G401.6 (cell line): ENCODE measurements at regions not wholly inside any gene's neighbourhood (a gene's known extent, or its start where the extent isn't known, plus 50 kb on each side); places are given as distances from the start of the nearest gene placed in this dataset.

Experiments
- FAIRE-seq: peaks from 2 replicates; lab custom pipeline; 2012; peaks lifted over from hg19 to GRCh38; lab: Jason Lieb, UNC

GRCh38 chr2:226652983-226653765 lies 146.4 kb downstream of the IRS1 start:
- no peak for FAIRE-seq

GRCh38 chr2:226652369-226652768 lies 147.3 kb downstream of the IRS1 start:
- no peak for FAIRE-seq

- FAIRE-seq, result no peak
These were observed 149.6 kb downstream of the IRS1 start for GRCh38 chr2:226649871-226650660.

- FAIRE-seq, result no peak
These were observed 150.4 kb downstream of the IRS1 start for GRCh38 chr2:226649201-226649600.

GRCh38 chr2:226647621-226648518 lies 151.8 kb downstream of the IRS1 start:
- FAIRE-seq, result no peak

- no peak for FAIRE-seq
These were observed 155.2 kb downstream of the IRS1 start for GRCh38 chr2:226644399-226644865.

GRCh38 chr2:226643946-226644282 lies 155.7 kb downstream of the IRS1 start:
- FAIRE-seq, result no peak

- FAIRE-seq, result no peak
These were observed 156.3 kb downstream of the IRS1 start for GRCh38 chr2:226643030-226643945.

GRCh38 chr2:226641008-226641407 lies 158.6 kb downstream of the IRS1 start:
- no peak for FAIRE-seq

GRCh38 chr2:226640501-226640900 lies 159.1 kb downstream of the IRS1 start:
- FAIRE-seq, result no peak

GRCh38 chr2:226639550-226639949 lies 160.1 kb downstream of the IRS1 start:
- FAIRE-seq, result no peak

- no peak for FAIRE-seq
These were observed 161.0 kb downstream of the IRS1 start for GRCh38 chr2:226638576-226638975.

- FAIRE-seq, result no peak
These were observed 162.2 kb downstream of the IRS1 start for GRCh38 chr2:226637383-226637782.

- no peak for FAIRE-seq
These were observed 163.0 kb downstream of the IRS1 start for GRCh38 chr2:226636586-226636985.

GRCh38 chr2:226634943-226635604 lies 164.5 kb downstream of the IRS1 start:
- no peak for FAIRE-seq

GRCh38 chr2:226631671-226632070 lies 167.9 kb downstream of the IRS1 start:
- no peak for FAIRE-seq

GRCh38 chr2:226631187-226631586 lies 168.4 kb downstream of the IRS1 start:
- no peak for FAIRE-seq

GRCh38 chr2:226625946-226626345 lies 173.7 kb downstream of the IRS1 start:
- no peak for FAIRE-seq

GRCh38 chr2:226623587-226624368 lies 175.8 kb downstream of the IRS1 start:
- no peak for FAIRE-seq

- FAIRE-seq, result no peak
These were observed 177.1 kb downstream of the IRS1 start for GRCh38 chr2:226622484-226622883.
